Prostate gland (tissue), 2 donors: ENCODE measurements at regions not wholly inside any gene's neighbourhood (a gene's known extent, or its start where the extent isn't known, plus 50 kb on each side); places are given as distances from the start of the nearest gene placed in this dataset.

Experiments
- POLR2A ChIP-seq: fragments of 450-650 bp; IDR thresholded peaks from one replicate; pipeline ENCODE4 v1.6.1; 2016; ENCODE audit warnings: antibody characterized with exemption, mild to moderate bottlenecking
- POLR2AphosphoS5 ChIP-seq: sonication (generic); formaldehyde crosslinking; IDR thresholded peaks from one replicate; pipeline ENCODE4 v1.6.1; 2017; ENCODE audit warnings: antibody characterized with exemption
- TF ChIP-seq, protein P1 (sequence below), 4 experiments: fragments of 200-600 bp in 2 of 4; fragments of 450-650 bp in 2 of 4; sonication (generic) in 2 of 4; IDR thresholded peaks; 1 replicate in 3 of 4; 2 replicates in 1 of 4; pipeline ENCODE4 v1.5.1; 2016 to 2019; ENCODE audit warnings: antibody characterized with exemption in 4 of 4, mild to moderate bottlenecking in 2 of 4, moderate library complexity in 2 of 4

DNA sequence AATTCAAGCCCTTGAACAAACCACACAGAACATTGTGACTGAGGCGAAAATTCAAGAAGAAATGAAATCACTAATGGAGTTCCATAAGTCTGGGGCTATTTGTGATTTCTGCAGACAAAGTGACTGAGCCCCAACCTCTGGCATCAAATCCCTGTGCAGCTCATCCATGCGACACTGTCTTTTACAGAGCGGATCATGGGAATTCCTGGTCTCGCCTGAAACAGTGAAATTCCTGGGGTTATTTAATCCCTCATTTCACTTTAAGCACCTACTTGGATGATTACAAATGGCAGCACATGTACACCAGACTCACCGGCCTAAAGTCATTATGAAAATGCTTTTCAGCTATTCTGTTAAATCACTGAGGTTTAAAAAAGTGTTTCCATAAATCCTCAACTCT, 102.4 kb upstream of the CDH4 start:
- TF ChIP-seq, protein P1, sequence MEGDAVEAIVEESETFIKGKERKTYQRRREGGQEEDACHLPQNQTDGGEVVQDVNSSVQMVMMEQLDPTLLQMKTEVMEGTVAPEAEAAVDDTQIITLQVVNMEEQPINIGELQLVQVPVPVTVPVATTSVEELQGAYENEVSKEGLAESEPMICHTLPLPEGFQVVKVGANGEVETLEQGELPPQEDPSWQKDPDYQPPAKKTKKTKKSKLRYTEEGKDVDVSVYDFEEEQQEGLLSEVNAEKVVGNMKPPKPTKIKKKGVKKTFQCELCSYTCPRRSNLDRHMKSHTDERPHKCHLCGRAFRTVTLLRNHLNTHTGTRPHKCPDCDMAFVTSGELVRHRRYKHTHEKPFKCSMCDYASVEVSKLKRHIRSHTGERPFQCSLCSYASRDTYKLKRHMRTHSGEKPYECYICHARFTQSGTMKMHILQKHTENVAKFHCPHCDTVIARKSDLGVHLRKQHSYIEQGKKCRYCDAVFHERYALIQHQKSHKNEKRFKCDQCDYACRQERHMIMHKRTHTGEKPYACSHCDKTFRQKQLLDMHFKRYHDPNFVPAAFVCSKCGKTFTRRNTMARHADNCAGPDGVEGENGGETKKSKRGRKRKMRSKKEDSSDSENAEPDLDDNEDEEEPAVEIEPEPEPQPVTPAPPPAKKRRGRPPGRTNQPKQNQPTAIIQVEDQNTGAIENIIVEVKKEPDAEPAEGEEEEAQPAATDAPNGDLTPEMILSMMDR (IDR thresholded peaks at IDR 0.05): no peak
- TF ChIP-seq POLR2A: no peak
- no peak for TF ChIP-seq POLR2AphosphoS5
